ENCODE measurements at regions not wholly inside any gene's neighbourhood (a gene's known extent, or its start where the extent isn't known, plus 50 kb on each side); places are given as distances from the start of the nearest gene placed in this dataset.

GRCh38 chr20:55635870-55636269 is 369.4 kb downstream of the CBLN4 start:
- no peak for TF ChIP-seq CTCF (IDR thresholded peaks at IDR 0.05)
- no peak for TF ChIP-seq EP300 (IDR thresholded peaks at IDR 0.05)
- no peak for TF ChIP-seq POLR2AphosphoS5 (IDR thresholded peaks at IDR 0.05)
- TF ChIP-seq POLR2A (IDR thresholded peaks at IDR 0.05) = no peak
